GM23338 (cell line): ENCODE measurements at regions not wholly inside any gene's neighbourhood (a gene's known extent, or its start where the extent isn't known, plus 50 kb on each side); places are given as distances from the start of the nearest gene placed in this dataset.

Source experiments
- ATAC-seq: fragments of 200-7000 bp; cut with Tn5 transposase; 3 replicates; pipeline ENCODE4 v1.9.1; 2020
- DNase-seq: peaks from one replicate; pipeline ENCODE4 v3.0.0-alpha.2; 2015; ENCODE audit warnings: low spot score
- H2AFZ ChIP-seq: fragments of 200-600 bp; sonication (generic); 2 replicates; pipeline ENCODE4 v1.8.0; 2016; ENCODE audit warnings: antibody characterized with exemption, mild to moderate bottlenecking, moderate library complexity
- H3F3A ChIP-seq: fragments of 200-600 bp; sonication (generic); replicated peaks from 2 replicates; pipeline ENCODE4 v1.8.0; 2017; ENCODE audit warnings: antibody characterized with exemption, mixed run types, low read depth
- H3K27ac ChIP-seq: fragments of 200-600 bp; sonication (generic); 2 replicates; pipeline ENCODE4 v1.6.1; 2016; ENCODE audit warnings: low read depth
- H3K27me3 ChIP-seq: fragments of 200-600 bp; sonication (generic); 2 replicates; pipeline ENCODE4 v1.8.0; 2016; ENCODE audit warnings: mild to moderate bottlenecking, mixed run types, moderate library complexity; ENCODE audit not compliant: insufficient read depth
- H3K36me3 ChIP-seq: fragments of 200-600 bp; sonication (generic); 2 replicates; pipeline ENCODE4 v1.8.0; 2016; ENCODE audit warnings: mild to moderate bottlenecking; ENCODE audit not compliant: insufficient read depth
- H3K4me1 ChIP-seq: fragments of 200-600 bp; sonication (generic); 2 replicates; pipeline ENCODE4 v1.8.0; 2016; ENCODE audit warnings: mild to moderate bottlenecking, moderate library complexity; ENCODE audit not compliant: insufficient read depth
- H3K4me2 ChIP-seq: fragments of 200-600 bp; sonication (generic); 2 replicates; pipeline ENCODE4 v1.7.1; 2017; ENCODE audit warnings: mixed run types
- H3K4me3 ChIP-seq: fragments of 200-600 bp; sonication (generic); 2 replicates; pipeline ENCODE4 v1.6.1; 2016; ENCODE audit warnings: mixed run types
- H3K79me2 ChIP-seq: fragments of 200-600 bp; sonication (generic); replicated peaks from 2 replicates; pipeline ENCODE4 v1.8.0; 2017; ENCODE audit warnings: mild to moderate bottlenecking; ENCODE audit not compliant: insufficient read depth
- H3K9me2 ChIP-seq: fragments of 200-600 bp; sonication (generic); 2 replicates; pipeline ENCODE4 v1.8.0; 2017; ENCODE audit not compliant: insufficient read depth
- H4K20me1 ChIP-seq: fragments of 200-600 bp; sonication (generic); replicated peaks from 2 replicates; pipeline ENCODE4 v1.8.0; 2017; ENCODE audit warnings: mild to moderate bottlenecking; ENCODE audit not compliant: insufficient read depth
- H3K27ac Mint-ChIP-seq: 2 replicates; pipeline ENCODE4 v1.8.0; 2020; ENCODE audit warnings: inconsistent platforms, mild to moderate bottlenecking, moderate library complexity, mixed read lengths
- H3K27me3 Mint-ChIP-seq: 3 replicates; pipeline ENCODE4 v1.8.0; 2022; ENCODE audit warnings: low read depth, mild to moderate bottlenecking, moderate library complexity, mixed read lengths, inconsistent platforms; ENCODE audit not compliant: insufficient read depth, poor library complexity
- H3K36me3 Mint-ChIP-seq: 3 replicates; pipeline ENCODE4 v1.8.0; 2021; ENCODE audit warnings: low read depth, mild to moderate bottlenecking, inconsistent platforms, moderate library complexity, mixed read lengths
- H3K4me1 Mint-ChIP-seq: 3 replicates; pipeline ENCODE4 v1.8.0; 2020; ENCODE audit warnings: mild to moderate bottlenecking, inconsistent platforms, mixed read lengths
- H3K4me3 Mint-ChIP-seq: 3 replicates; pipeline ENCODE4 v1.8.0; 2021; ENCODE audit warnings: moderate library complexity, mild to moderate bottlenecking, inconsistent platforms, mixed read lengths
- H3K9me3 Mint-ChIP-seq: 3 replicates; pipeline ENCODE4 v1.8.0; 2020; ENCODE audit warnings: moderate library complexity, mild to moderate bottlenecking, inconsistent platforms, mixed read lengths
- CREB1 ChIP-seq: fragments of 250-450 bp; sonication (Bioruptor Pico); IDR thresholded peaks from 2 replicates; pipeline ENCODE4 v1.5.0; 2020; ENCODE audit warnings: low read depth, mild to moderate bottlenecking, moderate library complexity
- EZH2 ChIP-seq: fragments of 200-600 bp; sonication (generic); IDR thresholded peaks from one replicate; pipeline ENCODE4 v1.8.0; 2017; ENCODE audit warnings: antibody characterized with exemption, mild to moderate bottlenecking, low read depth; ENCODE audit not compliant: unreplicated experiment
- EZH2phosphoT487 ChIP-seq: fragments of 200-600 bp; sonication (generic); IDR thresholded peaks from one replicate; pipeline ENCODE4 v1.8.1; 2018; ENCODE audit warnings: antibody characterized with exemption; ENCODE audit not compliant: unreplicated experiment
- JUNB ChIP-seq: IDR thresholded peaks from one replicate; pipeline ENCODE4 v1.6.1; 2016; ENCODE audit warnings: antibody characterized with exemption; ENCODE audit not compliant: unreplicated experiment
- NANOG ChIP-seq: IDR thresholded peaks from 2 replicates; pipeline ENCODE4 v1.6.1; 2016; ENCODE audit warnings: antibody characterized with exemption, borderline replicate concordance
- POLR2AphosphoS5 ChIP-seq: IDR thresholded peaks from 2 replicates; pipeline ENCODE4 v1.6.1; 2016; ENCODE audit warnings: antibody characterized with exemption, low read depth
- STAT1 ChIP-seq: IDR thresholded peaks from one replicate; pipeline ENCODE4 v1.6.1; 2016; ENCODE audit warnings: antibody characterized with exemption; ENCODE audit not compliant: unreplicated experiment
- ZNF114 ChIP-seq: fragments of 250-450 bp; sonication (Bioruptor Pico); IDR thresholded peaks from 2 replicates; pipeline ENCODE4 v1.5.0; 2020; ENCODE audit warnings: mild to moderate bottlenecking, moderate library complexity
- ZNF331 ChIP-seq: fragments of 250-450 bp; sonication (Bioruptor Pico); IDR thresholded peaks from 2 replicates; pipeline ENCODE4 v1.5.0; 2020; ENCODE audit warnings: low read depth, mild to moderate bottlenecking, moderate library complexity
- TF ChIP-seq, protein P1 (sequence below): IDR thresholded peaks from one replicate; pipeline ENCODE4 v1.6.1; 2018; ENCODE audit warnings: antibody characterized with exemption; ENCODE audit not compliant: unreplicated experiment
- TF ChIP-seq, protein P2 (sequence below): fragments of 250-450 bp; sonication (Bioruptor Pico); IDR thresholded peaks from 2 replicates; pipeline ENCODE4 v1.5.0; 2020; ENCODE audit warnings: mild to moderate bottlenecking, moderate library complexity
- TF ChIP-seq, protein P3 (sequence below): IDR thresholded peaks from 2 replicates; pipeline ENCODE4 v1.6.1; 2016; ENCODE audit warnings: antibody characterized with exemption

DNA sequence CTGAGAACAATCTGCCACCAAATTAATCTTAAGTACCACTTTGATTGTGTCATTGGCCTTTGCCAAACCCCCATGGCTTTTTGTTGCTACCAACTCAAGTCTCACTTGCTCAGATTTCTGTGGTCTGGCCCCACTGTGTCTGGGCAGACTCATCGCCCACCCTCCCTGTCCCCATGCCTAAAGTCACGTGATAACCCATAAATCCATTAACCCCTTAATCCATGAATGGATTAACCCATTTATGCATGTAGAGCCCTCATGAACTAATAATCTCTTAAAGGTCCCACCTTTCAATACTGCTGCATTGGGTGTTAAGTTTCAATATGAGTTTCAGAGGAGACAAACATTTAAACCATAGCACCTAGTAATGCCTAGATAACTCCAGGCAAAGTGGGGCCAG is 78.5 kb upstream of the BLTP1 start (continued):
- TF ChIP-seq, protein P1, sequence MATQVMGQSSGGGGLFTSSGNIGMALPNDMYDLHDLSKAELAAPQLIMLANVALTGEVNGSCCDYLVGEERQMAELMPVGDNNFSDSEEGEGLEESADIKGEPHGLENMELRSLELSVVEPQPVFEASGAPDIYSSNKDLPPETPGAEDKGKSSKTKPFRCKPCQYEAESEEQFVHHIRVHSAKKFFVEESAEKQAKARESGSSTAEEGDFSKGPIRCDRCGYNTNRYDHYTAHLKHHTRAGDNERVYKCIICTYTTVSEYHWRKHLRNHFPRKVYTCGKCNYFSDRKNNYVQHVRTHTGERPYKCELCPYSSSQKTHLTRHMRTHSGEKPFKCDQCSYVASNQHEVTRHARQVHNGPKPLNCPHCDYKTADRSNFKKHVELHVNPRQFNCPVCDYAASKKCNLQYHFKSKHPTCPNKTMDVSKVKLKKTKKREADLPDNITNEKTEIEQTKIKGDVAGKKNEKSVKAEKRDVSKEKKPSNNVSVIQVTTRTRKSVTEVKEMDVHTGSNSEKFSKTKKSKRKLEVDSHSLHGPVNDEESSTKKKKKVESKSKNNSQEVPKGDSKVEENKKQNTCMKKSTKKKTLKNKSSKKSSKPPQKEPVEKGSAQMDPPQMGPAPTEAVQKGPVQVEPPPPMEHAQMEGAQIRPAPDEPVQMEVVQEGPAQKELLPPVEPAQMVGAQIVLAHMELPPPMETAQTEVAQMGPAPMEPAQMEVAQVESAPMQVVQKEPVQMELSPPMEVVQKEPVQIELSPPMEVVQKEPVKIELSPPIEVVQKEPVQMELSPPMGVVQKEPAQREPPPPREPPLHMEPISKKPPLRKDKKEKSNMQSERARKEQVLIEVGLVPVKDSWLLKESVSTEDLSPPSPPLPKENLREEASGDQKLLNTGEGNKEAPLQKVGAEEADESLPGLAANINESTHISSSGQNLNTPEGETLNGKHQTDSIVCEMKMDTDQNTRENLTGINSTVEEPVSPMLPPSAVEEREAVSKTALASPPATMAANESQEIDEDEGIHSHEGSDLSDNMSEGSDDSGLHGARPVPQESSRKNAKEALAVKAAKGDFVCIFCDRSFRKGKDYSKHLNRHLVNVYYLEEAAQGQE: no peak
- TF ChIP-seq ZNF114 (CRISPR knock-in tag): no peak

DNA sequence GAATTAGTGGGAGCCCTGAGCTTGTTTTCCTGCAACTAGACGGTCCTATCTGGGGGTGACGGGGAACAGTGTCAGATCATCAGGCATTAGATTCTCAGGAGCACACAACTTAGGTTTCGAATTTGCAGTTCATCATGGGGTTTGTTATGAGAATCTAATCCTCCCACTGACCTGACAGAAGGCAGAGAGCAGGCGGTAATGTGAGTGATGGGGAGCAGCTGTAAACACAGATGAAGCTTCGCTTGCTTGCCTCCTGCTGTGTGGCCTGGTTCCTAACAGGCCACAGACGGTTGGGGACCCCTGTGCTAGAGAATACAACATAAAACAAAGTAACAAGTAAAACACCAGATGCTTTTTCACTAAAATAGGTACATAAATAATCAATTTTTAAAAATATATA is 86.2 kb upstream of the BLTP1 start:
- Histone ChIP-seq H3K9me2 (no peaks in the 10 kb centered on the region), H3K4me1 (no peaks in the 10 kb centered on the region), H3K36me3 (no peaks in the 10 kb centered on the region), H3F3A (no peaks in the 10 kb centered on the region), H3K27ac (no peak overlapping the region), H3K4me3 (no peak overlapping the region), H3K4me2 (no peak overlapping the region), H4K20me1 (no peaks in the 10 kb centered on the region), H3K27me3 (no peaks in the 10 kb centered on the region), H2AFZ (no peak overlapping the region), H3K79me2 (no peaks in the 10 kb centered on the region)
- Mint-ChIP-seq H3K27ac (no peak overlapping the region), H3K27me3 (no peaks in the 10 kb centered on the region), H3K4me3 (no peak overlapping the region), H3K4me1 (no peaks in the 10 kb centered on the region), H3K9me3 (no peaks in the 10 kb centered on the region), H3K36me3 (no peaks in the 10 kb centered on the region)
- no peak for DNase-seq
- ATAC-seq: no peak
- TF ChIP-seq POLR2AphosphoS5 (no peak), ZNF114 (CRISPR knock-in tag) (no peak), NANOG (no peak), EZH2phosphoT487 (no peak), CREB1 (CRISPR knock-in tag) (no peak), ZNF331 (CRISPR knock-in tag) (no peak), EZH2 (no peak), JUNB (no peak), STAT1 (no peak)
- TF ChIP-seq, protein P2, sequence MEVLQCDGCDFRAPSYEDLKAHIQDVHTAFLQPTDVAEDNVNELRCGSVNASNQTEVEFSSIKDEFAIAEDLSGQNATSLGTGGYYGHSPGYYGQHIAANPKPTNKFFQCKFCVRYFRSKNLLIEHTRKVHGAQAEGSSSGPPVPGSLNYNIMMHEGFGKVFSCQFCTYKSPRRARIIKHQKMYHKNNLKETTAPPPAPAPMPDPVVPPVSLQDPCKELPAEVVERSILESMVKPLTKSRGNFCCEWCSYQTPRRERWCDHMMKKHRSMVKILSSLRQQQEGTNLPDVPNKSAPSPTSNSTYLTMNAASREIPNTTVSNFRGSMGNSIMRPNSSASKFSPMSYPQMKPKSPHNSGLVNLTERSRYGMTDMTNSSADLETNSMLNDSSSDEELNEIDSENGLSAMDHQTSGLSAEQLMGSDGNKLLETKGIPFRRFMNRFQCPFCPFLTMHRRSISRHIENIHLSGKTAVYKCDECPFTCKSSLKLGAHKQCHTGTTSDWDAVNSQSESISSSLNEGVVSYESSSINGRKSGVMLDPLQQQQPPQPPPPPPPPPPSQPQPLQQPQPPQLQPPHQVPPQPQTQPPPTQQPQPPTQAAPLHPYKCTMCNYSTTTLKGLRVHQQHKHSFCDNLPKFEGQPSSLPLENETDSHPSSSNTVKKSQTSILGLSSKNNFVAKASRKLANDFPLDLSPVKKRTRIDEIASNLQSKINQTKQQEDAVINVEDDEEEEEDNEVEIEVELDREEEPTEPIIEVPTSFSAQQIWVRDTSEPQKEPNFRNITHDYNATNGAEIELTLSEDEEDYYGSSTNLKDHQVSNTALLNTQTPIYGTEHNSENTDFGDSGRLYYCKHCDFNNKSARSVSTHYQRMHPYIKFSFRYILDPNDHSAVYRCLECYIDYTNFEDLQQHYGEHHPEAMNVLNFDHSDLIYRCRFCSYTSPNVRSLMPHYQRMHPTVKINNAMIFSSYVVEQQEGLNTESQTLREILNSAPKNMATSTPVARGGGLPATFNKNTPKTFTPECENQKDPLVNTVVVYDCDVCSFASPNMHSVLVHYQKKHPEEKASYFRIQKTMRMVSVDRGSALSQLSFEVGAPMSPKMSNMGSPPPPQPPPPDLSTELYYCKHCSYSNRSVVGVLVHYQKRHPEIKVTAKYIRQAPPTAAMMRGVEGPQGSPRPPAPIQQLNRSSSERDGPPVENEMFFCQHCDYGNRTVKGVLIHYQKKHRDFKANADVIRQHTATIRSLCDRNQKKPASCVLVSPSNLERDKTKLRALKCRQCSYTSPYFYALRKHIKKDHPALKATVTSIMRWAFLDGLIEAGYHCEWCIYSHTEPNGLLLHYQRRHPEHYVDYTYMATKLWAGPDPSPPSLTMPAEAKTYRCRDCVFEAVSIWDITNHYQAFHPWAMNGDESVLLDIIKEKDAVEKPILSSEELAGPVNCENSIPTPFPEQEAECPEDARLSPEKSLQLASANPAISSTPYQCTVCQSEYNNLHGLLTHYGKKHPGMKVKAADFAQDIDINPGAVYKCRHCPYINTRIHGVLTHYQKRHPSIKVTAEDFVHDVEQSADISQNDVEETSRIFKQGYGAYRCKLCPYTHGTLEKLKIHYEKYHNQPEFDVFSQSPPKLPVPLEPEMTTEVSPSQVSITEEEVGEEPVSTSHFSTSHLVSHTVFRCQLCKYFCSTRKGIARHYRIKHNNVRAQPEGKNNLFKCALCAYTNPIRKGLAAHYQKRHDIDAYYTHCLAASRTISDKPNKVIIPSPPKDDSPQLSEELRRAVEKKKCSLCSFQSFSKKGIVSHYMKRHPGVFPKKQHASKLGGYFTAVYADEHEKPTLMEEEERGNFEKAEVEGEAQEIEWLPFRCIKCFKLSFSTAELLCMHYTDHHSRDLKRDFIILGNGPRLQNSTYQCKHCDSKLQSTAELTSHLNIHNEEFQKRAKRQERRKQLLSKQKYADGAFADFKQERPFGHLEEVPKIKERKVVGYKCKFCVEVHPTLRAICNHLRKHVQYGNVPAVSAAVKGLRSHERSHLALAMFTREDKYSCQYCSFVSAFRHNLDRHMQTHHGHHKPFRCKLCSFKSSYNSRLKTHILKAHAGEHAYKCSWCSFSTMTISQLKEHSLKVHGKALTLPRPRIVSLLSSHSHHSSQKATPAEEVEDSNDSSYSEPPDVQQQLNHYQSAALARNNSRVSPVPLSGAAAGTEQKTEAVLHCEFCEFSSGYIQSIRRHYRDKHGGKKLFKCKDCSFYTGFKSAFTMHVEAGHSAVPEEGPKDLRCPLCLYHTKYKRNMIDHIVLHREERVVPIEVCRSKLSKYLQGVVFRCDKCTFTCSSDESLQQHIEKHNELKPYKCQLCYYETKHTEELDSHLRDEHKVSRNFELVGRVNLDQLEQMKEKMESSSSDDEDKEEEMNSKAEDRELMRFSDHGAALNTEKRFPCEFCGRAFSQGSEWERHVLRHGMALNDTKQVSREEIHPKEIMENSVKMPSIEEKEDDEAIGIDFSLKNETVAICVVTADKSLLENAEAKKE (CRISPR knock-in tag): no peak
- TF ChIP-seq, protein P1: no peak
- TF ChIP-seq, protein P3, sequence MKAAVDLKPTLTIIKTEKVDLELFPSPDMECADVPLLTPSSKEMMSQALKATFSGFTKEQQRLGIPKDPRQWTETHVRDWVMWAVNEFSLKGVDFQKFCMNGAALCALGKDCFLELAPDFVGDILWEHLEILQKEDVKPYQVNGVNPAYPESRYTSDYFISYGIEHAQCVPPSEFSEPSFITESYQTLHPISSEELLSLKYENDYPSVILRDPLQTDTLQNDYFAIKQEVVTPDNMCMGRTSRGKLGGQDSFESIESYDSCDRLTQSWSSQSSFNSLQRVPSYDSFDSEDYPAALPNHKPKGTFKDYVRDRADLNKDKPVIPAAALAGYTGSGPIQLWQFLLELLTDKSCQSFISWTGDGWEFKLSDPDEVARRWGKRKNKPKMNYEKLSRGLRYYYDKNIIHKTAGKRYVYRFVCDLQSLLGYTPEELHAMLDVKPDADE: no peak
